DMS79 (cell line): ENCODE measurements at regions not wholly inside any gene's neighbourhood (a gene's known extent, or its start where the extent isn't known, plus 50 kb on each side); places are given as distances from the start of the nearest gene placed in this dataset.
"Not testable (repeated sequence)": the region's sequence is repeated elsewhere in the genome, so short reads cannot be mapped to it uniquely, and the experiment has no call there.

Source experiments
- DNase-seq: peaks from one replicate; lab custom pipeline; 2025; lab: John Stamatoyannopoulos, UW

DNA sequence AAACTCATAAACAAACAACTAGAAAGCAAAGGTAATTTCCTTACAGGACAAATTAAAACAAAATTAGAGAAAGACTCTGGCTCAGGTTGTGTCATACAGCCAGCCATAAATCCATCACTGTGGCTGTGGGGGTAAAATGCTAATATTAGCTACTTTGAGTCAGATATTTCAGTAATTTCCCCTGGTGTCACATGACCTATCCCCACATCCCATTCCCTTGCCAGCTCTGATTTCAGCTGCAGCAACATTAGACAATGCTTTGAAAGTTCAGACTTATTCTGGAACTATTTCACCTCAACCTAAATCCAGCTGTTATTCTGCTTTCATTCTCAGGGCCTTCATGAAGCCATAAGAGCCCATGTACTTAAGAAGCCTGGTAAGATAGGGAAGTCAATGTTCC lies 55.3 kb downstream of the RPL10L start:
- DNase-seq = no peak

DNA sequence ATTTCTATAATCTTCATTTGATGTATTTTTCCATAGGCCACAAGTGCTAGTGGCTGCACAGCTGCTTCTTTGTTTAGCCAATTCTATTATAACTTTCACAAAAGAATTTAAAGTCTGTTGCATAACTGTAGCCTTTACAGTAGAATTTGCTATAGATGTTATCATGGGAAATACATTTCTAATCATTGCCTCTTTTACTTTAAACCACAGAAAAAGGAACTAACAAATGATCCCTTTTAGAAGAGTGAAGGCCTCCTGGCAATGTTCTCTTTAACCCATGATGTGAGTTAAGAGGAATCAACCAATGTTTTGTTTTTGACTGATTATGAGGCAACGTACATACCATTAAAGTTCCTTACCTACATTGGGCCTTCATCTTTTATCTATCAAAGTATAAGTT lies 68.8 kb downstream of the RPL10L start:
- no peak for DNase-seq

DNA sequence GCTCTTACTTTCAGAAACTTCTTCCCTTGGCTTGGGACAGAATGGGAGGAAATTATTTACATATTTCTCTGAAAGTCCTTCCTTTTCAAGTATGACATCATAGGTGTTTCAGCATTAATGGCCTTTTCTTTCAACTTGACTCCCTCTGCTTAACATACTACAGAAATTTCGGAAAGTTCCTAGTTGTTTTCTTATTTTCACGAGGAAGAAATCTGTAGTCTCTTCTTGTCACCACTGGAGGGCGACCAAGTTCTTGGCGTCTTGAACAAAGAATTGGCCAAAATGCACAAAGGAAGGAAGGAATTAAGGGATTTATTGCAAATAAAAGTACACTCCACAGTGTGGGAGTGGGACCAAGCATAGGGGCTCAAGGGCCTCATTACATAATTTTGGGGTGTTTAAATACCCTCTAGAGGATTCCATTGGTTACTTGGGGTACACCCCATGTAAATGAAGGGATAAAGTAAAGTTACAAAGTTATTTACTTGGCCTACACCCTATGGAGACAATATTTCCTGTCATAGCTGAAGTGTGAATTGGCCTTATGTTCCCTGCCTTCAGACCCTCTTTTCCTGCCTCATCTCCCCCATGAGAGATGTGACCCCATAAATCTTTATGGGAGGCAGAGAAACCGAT lies 70.4 kb downstream of the RPL10L start:
- DNase-seq = no peak

DNA sequence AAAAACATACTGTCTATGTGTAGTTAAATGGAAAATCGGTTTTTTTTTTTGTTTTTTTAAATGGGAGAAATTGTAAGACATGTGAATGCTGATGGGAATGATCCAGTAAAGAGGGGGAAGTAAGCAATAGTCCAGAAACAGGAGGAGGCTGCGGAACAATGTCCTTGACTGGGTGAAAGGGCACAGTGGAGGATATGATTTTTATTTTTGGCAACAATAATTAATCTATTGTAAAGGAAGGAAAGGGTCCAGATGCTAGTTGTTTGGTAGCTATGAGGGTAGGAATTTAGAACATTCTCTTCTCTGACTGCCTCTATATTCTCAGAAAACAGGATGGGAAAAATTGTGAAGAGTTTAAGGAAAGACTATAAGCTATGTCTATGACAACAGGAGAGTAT lies 76.6 kb downstream of the RPL10L start:
- no peak for DNase-seq

DNA sequence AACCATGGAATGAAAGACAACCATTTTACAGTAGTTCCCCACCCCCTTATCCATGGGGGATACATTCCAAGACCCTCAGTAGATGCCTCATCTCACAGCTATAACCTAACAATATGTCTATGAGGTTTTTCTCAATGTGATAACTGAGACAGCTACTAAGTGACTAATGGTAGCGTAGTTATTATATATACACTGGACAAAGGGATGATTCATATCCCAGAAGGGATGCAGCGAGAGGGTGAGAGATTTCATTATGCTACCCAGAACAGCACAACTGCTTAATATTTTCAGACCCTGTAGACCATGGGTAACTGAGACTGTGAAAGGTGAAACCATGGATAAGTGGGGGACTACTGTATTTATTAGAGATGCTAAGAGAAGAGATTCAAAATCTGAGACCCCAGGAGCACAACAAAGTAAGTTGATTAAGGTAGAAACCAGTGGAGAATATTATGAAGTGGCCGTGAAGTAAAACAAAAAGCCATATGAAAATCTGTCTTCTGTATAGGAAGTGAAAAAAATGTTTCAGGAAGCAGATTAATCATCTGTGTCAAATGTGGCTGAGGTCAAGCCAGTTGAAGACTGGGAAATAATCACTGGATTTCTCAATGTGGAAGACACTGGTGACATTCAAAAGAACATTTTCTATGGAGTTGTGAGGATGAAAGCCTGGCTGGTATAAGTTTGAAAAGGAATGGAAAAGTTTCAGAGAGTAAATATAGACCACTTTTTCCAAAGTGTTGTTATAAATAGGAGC lies 77.2 kb downstream of the RPL10L start:
- DNase-seq = no peak

DNA sequence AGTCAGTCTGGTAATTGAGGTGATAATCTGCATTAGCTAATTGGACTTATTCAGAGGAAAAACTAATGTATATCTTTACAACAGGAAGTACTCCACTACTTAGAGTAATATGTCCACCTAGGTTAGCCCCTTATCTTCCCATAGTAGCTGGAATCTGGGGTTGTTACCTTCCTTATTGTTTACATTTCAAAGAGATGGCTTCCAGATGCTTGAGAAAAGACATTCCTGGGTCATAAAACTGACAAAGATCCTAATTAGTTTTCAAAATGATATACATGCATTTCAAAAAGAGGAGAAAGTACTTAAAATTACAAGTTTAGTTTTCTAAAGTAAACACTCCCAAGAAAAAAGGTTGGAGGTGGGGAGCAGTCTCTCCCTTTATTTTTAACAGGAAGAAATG lies 78.1 kb downstream of the RPL10L start:
- no peak for DNase-seq

DNA sequence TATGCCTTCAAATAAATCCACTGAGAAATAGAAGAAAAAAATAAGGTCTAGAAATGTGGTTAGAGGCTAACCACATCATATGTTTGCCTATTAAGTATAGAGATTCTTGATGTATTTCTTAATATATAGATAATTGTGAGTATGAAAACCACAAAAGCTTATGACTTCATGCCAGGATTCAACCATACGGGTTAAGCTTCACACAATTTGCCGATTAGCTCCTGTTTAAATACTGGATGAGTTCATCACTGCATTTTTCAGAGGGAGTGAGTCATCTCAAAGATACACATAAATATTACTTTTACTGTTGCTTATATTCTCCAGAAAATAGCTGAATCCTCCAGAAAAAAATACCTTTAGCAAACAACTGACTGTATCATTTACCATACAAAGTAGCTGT lies 79.6 kb downstream of the RPL10L start:
- DNase-seq = no peak

DNA sequence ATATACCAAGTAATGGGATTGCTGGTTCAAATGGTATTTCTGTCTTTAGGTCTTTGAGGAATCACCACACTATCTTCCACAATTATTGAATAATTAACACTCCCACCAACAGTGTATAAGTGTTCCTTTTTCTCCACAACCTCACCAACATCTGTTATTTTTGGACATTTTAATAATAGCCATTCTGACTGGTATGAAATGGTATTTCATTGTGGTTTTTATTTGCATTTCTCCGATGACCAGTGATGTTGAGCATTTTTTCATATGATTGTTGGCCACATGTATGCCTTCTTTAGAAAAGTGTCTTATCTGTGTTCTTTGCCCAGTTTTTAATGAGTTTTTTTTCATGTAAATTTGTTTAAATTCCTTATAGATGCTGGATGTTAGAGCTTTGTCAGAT lies 83.4 kb downstream of the RPL10L start:
- DNase-seq = not testable (repeated sequence)

DNA sequence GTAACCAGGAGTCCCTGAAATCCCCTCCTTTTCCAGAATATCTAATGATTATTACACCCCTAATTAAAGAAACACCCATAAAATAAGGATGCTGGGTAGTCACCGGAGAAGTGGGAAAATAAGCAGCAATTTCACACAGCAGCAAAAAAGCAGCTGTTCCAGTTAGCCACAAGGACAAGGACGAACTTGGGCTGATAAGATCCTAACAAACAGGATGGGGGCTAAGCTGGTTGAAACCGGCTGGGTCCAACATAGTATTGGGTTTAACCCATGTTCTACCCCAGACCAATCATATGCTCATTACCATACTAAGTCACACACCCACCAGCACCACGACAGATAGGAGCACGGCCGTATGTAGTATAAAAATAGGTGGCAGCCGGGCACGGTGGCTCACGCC lies 100.7 kb downstream of the RPL10L start:
- no peak for DNase-seq

DNA sequence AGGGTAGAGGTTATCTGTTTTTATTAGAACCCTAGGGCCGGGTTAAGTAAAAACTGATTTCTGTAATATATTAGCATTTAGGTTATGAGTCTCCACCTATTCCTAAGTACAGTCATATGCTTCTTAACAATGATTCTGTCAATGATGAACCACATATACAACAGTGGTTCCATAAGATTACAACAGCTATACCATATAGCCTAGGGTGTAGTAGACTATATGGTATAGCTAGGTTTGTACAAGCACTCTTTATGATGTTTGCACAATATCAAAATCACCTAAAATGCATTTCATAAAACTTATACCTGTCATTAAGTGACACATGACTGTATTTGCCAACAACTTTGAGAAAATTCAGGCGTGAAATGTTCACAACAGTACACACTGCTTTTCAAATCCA lies 110.6 kb downstream of the RPL10L start:
- no peak for DNase-seq

DNA sequence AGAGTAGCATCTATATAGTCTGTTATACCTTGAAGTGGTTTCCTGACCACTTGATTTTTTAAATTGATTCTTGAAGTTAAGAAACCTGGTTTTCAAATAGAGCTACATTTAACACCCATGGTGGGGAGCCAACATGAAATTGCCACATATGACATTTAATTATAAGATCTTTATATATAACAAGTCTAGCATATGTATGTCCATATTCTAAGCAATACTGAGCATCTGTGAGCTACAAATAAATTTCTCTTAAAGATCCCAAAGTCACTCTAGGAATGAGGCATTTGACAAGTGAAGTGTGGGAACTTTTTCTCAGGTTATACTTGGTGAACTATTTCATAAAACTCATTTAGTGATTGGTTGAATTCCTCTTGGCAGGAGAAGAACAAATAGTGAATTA lies 132.5 kb downstream of the RPL10L start:
- no peak for DNase-seq

DNA sequence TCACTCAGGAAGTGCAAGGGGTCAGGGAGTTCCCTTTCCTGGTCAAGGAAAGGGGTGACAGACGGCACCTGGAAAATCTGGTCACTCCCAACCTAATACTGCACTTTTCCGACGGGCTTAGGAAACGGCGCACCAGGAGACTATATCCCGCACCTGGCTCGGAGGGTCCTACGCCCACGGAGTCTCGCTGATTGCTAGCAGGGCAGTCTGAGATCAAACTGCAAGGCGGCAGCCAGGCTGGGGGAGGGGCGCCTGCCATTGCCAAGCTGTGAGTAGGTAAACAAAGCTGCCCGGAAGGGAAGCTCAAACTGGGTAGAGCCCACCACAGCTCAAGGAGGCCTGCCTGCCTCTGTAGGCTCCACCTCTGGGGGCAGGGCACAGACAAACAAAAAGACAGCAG lies 142.8 kb downstream of the RPL10L start:
- not testable (repeated sequence) for DNase-seq

DNA sequence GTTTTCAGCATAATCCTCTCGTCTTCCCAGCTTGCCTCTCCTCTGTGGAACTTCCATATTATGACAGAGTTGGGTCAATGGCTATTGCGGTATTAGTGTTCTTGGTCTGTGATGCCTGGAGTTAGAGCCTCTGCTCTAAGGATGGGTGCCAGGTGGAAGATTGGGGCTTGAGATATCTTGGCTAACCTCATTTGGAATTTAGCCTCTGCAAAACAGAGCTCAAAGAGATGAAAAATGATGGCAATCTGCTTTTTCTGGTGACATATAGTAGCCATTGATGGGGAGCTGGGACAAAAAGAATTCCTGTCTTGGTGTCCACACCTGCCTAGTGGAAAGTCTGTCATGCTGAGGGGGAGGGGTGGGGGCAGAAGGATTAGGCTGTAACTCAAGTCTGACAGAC lies 152.1 kb downstream of the RPL10L start:
- no peak for DNase-seq

DNA sequence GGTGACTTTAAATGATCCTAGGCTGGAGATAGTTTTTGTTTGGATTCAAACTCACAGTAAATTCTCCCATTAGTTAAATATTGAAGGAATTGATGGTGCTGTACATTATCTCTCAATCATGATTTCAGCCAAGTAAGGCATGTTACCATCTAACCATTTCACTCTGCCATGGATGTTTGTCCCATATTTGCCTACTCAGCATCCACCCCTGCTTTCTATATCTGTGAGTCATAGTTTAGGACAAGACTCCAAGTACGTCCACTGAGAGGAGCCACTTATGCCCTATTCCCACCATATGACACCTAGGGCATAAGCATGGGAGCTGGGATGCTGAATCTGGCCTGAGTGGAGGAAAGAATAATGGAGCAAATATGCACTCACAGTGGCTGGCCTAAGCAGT lies 155.2 kb downstream of the RPL10L start:
- DNase-seq = no peak

DNA sequence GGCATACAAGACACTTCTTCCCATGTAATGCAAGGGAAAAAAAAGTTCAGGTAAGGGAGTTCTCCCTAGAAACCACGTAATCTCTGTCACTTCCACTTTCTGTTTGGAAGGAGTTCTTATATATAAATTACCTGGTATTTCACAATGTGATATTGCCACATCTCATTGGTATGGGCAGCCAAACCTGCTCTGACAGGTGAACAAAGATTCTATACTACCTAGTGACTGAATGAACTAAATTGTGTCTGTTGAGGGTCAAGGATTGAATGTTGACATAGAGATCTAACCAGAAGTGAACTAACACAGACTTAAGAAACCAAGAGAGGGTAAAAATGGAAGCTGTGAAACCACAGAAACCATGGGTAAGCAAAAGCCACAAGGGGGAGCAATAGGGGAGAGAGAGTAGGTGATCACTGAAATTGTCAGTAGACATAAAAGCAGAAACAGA lies 161.3 kb downstream of the RPL10L start:
- no peak for DNase-seq

DNA sequence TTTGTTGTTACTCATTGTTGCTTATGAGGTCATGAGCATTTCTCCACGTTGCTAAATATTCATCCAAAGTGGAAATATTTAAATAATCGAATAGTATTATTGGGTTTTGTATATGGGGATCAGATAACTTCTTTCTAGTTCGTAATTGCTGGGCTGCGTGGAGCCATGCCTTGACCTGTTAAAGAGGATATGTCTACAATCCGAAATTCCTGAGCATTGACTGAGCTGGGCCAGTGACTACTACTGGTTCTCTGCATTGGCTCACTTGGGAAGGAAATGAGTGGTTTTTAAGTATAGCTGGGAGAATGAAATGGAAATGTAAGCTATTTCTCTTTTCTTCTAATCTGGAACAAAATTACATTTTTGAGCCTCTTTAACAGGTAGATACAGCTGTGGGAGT lies 163.2 kb downstream of the RPL10L start:
- DNase-seq = no peak

DNA sequence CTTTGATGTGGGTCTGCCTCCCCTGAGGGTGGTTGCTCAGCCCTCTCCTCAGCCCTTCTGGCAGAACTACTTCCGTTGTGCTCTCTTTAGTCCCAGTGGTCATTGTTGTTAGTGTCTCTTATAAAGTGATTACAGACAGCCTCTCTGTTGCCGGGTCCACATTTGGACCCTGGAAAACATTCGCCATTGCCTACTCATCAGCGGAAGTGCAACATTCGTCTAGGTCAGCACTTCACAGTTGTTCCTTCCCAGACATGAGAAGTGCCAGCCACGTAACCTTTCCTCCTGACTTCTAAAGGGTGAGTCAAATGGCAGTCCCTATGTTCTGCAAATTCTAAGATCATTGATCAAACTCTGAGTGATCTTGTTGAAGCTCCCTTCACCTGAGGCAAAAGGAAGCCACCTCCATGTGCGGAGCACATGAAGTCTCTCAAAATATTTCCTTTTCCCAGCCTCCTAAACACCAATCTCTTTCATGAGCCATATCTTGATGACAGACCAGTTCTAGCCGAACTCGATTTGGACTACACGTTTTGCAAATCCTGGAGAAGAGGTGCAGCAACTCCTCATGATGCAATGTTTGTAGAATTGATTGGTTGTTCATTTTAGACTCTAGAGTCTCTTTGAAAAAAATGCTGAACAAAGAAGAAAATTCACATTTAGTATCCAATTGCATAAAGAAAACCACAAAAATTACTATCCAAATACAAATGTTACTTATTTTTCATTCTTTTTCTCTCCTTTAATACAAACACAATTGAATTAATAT lies 163.8 kb downstream of the RPL10L start:
- DNase-seq = no peak

DNA sequence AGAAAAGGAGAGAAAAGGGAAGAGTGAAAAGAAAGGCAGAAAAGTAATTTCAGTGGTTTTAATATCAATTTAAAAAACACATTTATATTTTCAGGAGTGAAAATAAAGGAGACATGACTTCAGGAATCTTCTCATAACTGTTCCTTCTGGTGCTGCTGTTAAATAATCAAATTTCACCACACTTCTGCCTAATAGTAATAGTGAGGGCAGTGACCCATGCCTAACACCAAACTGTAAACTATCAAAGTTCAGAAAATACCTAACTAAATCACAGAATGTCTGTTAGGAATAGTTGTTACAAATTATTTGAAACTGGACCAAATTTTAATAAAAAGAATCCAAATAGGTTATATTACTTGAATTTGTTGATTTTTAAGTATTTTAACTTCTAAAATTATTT lies 169.4 kb downstream of the RPL10L start:
- DNase-seq = no peak

DNA sequence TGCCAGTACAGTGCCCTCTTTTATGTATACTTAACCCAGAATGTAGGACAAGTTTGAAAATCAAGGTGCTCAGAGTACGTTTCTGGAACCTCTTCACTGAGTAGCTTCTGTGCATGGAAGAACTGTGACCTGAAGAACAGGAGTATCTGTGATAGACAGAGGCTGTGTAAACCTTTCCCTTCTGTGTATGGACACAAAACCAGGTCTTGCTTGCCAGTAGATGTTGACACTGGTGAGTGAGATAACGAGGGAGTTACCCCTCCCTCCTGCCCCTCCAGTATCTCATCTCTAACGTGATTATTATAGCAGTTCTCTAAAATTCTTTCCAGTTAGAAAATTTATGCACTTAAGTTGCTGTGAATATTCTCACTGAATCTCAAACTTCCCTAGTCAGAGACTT lies 170.8 kb downstream of the RPL10L start:
- no peak for DNase-seq

DNA sequence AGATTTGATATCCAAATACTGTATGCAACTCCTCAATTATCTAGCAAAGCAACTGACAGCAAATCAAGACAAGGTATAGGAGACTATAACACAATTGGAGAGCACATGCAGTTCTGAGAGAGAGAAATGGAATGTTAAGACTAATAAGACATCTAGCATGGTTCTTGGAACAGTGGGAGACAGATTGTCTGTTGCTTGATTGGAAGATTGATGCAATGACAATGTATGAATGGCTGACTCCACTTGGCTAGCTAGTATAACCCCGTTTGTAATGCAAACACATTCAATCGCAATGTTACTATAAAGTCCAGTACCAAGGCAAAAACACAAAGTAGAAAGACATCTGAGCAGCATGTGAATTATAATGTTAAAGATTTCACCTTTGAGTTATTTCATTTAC lies 179.3 kb downstream of the RPL10L start:
- DNase-seq = no peak

DNA sequence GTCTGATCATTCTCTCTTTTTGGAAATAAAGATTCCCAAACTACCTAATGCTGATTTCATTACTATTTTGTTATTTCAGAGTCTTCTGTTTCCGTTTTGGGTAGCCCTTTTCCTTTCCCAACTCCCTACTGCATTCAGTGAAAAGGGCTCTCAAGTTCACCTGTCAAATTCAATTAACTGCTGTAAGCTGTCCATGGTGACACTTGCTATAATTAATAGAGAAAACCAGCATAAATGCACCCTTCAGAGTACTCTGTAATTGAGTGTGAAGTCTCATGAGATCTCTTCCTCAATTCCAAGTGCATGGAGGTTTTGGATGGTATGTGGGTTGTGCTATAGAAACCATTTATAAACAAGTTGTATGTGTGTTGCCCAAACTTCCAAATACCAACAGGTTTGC lies 187.2 kb downstream of the RPL10L start:
- DNase-seq = no peak

DNA sequence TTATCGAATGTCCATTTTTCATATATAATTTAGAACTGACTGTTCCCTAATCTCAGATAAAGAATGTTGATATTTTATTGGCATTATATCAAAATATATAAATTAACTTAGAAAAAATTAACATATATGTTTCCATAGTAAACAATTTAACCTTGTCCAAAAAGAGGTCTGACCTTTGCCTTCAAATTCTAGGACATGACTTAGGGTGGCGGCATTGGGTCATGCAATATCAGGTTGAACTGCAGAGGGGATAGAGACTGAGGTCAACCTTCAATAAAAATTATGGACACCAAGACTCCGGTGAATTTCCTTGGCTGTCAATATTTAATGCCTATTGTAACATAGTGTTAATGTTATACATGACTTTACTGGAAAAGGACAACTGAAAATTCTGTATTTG lies 199.8 kb downstream of the RPL10L start:
- DNase-seq = no peak

DNA sequence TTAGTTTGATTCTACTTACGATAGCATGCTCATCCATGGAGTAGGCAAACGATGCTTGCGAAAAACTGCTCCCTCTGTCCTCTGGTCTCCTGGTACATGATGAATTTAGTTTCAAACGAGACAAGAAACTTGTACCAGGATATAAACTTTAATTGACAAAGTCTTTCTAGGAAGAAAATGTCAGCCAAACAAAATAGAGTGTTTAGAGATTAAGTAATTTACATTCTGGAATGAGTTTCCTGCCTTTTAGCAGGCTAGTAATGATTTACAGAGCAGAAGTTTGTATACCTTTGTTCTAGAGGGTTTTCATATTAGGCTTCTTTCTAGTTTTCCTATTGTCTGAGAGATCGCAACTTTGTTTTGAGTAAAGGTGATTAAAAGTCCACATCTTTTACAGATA lies 206.9 kb downstream of the RPL10L start:
- DNase-seq = no peak
